Fibroblast of mammary gland (primary cell): ENCODE measurements at regions not wholly inside any gene's neighbourhood (a gene's known extent, or its start where the extent isn't known, plus 50 kb on each side); places are given as distances from the start of the nearest gene placed in this dataset.

ENCODE experiments used
- DNase-seq: peaks from one replicate; pipeline ENCODE4 v3.0.0-alpha.2; 2010; ENCODE audit warnings: low read depth
- H3K4me3 ChIP-seq: 2 replicates; pipeline ENCODE4 v1.5.1; 2011; ENCODE audit warnings: low read depth, mild to moderate bottlenecking, low read length, moderate library complexity; ENCODE audit not compliant: control insufficient read depth
- TF ChIP-seq, protein P1 (sequence below): conservative IDR thresholded peaks from 2 replicates; pipeline ENCODE4 v1.5.1; 2011; ENCODE audit warnings: low read depth, low read length, inconsistent platforms; ENCODE audit not compliant: control insufficient read depth, insufficient read depth

DNA sequence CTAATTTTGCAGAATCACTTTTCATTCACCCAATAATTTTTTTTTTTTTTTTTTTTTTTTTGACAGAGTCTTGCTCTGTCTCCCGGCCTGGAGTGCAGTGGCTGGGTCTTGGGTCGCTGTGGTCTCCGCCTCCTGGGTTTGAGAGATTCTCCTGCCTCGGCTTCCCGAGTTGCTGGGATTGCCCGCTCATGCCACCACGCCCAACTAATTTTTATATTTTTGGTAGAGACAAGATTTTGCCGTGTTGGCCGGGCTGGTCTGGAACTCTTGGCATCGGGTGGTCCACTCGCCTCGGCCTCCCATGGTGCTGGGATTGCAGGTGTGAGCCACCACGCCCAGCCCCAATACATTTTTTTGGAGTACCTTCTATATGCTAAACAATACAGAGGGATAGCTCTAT lies 1120.0 kb upstream of the ATXN8OS start:
- DNase-seq, result no peak
- TF ChIP-seq, protein P1, sequence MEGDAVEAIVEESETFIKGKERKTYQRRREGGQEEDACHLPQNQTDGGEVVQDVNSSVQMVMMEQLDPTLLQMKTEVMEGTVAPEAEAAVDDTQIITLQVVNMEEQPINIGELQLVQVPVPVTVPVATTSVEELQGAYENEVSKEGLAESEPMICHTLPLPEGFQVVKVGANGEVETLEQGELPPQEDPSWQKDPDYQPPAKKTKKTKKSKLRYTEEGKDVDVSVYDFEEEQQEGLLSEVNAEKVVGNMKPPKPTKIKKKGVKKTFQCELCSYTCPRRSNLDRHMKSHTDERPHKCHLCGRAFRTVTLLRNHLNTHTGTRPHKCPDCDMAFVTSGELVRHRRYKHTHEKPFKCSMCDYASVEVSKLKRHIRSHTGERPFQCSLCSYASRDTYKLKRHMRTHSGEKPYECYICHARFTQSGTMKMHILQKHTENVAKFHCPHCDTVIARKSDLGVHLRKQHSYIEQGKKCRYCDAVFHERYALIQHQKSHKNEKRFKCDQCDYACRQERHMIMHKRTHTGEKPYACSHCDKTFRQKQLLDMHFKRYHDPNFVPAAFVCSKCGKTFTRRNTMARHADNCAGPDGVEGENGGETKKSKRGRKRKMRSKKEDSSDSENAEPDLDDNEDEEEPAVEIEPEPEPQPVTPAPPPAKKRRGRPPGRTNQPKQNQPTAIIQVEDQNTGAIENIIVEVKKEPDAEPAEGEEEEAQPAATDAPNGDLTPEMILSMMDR, result no peak
- no peak overlapping the region for H3K4me3 ChIP-seq

GRCh38 chr13:68984688-68985319 lies 1122.8 kb upstream of the ATXN8OS start:
- H3K4me3 ChIP-seq, result no peak overlapping the region
- TF ChIP-seq, protein P1, result no peak
- no peak for DNase-seq

DNA sequence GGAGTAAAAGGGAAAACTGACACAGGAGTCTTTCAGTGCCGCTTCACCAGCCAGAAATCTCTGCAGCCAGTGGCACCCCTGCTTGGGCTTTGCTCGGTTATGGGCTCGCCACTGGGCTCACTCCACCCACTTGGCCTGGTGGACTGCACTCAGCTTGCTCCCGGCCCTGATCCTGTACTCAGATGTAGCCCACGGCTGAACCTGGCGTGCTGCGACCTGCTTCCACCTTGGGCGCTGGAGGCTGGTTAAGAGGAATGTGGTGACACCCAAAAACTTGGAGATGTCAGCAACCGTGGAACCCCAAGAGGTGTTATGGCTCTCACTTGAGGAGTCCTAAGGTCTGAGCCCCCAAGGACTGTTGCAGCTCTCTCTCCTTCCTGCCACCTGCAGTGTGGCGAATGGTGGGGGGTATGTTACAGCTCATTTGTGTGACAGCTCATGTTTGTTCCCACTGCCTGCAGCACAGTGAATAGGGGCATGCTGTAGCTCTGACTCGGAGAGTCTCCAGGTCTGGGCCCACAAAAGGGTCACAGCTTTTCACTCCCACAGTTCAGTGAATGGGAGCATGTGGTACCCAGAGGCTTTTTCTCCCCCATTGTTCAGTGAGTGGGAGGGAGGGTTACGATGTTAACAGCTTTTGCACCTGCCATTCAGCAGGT lies 1124.5 kb upstream of the ATXN8OS start:
- no peak for DNase-seq
- no peak overlapping the region for H3K4me3 ChIP-seq
- TF ChIP-seq, protein P1, result no peak

DNA sequence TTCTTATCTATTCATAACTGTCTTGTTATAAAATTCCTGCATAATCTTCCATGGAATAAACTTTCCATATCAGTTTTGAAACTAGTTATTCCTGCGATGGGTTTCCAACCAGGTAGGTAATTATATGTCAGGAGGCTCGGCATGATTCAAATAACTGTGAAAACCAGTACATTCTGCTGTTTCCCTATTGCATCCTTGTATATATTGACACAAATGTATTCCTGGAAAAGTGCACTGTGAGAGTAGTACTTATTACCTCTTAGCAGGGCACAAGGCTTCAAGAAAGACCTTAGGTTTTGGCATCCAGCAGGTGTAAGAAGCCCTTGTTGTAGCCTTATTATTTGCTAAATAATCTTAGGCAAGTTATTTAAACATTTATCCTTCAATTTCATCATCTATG lies 1131.3 kb upstream of the ATXN8OS start:
- H3K4me3 ChIP-seq, result no peak overlapping the region
- no peak for DNase-seq
- TF ChIP-seq, protein P1, result no peak

DNA sequence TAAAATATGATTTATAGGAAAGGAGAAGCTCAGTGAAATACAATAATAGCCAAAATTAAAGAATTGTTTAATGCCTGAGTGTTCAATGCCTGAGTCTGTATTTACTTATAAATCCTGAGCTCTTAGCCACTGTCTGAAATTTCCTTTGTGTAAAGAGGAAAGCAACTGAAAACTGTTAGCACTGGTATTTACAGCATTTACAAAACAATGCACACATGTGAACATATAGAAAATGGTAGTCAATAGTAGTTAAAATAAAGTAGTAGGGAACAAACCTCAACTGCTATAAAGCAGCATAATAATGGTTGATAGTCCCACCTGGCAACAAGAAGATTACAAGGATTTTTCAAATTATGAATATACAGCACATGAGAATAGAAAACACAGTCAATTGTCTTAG lies 1137.1 kb upstream of the ATXN8OS start:
- TF ChIP-seq, protein P1, result no peak
- DNase-seq, result no peak
- no peak overlapping the region for H3K4me3 ChIP-seq

GRCh38 chr13:68948586-68948985 lies 1159.0 kb upstream of the ATXN8OS start:
- TF ChIP-seq, protein P1, result no peak
- no peak overlapping the region for H3K4me3 ChIP-seq
- DNase-seq, result no peak
